Stimulated activated CD4-positive, alpha-beta T cell treated with anti-CD3 and anti-CD28 coated beads, Interleukin-15, amount 100 ng/mL, for 24 hours (primary cell): ENCODE measurements at regions not wholly inside any gene's neighbourhood (a gene's known extent, or its start where the extent isn't known, plus 50 kb on each side); places are given as distances from the start of the nearest gene placed in this dataset.

Experiments
- DNase-seq: peaks from one replicate; pipeline ENCODE4 v3.0.0-alpha.2; 2020

GRCh38 chr3:107969994-107970819, 120.6 kb downstream of the CD47 start:
- DNase-seq: peak; percentile 24

GRCh38 chr3:107969525-107969924, 121.3 kb downstream of the CD47 start:
- no peak for DNase-seq

- no peak for DNase-seq
Observed at GRCh38 chr3:107966276-107966675, 124.6 kb downstream of the CD47 start.

GRCh38 chr3:107965136-107965655, 125.6 kb downstream of the CD47 start:
- DNase-seq: no peak

- no peak for DNase-seq
Observed at GRCh38 chr3:107963581-107963980, 127.2 kb downstream of the CD47 start.

- no peak for DNase-seq
Observed at GRCh38 chr3:107962946-107963345, 127.9 kb downstream of the CD47 start.

GRCh38 chr3:107962037-107962436, 128.8 kb downstream of the CD47 start:
- no peak for DNase-seq

GRCh38 chr3:107959550-107960154, 131.2 kb downstream of the CD47 start:
- no peak for DNase-seq

GRCh38 chr3:107958146-107958545, 132.7 kb downstream of the CD47 start:
- DNase-seq: no peak

GRCh38 chr3:107956991-107957900, 133.6 kb downstream of the CD47 start:
- DNase-seq: no peak

GRCh38 chr3:107954845-107955244, 136.0 kb downstream of the CD47 start:
- no peak for DNase-seq

- no peak for DNase-seq
Observed at GRCh38 chr3:107953722-107954121, 137.1 kb downstream of the CD47 start.

GRCh38 chr3:107951126-107951525, 139.7 kb downstream of the CD47 start:
- DNase-seq: no peak

- DNase-seq: no peak
Observed at GRCh38 chr3:107950417-107950816, 140.4 kb downstream of the CD47 start.

GRCh38 chr3:107949394-107949970, 141.3 kb downstream of the CD47 start:
- no peak for DNase-seq

GRCh38 chr3:107947203-107947602, 143.6 kb downstream of the CD47 start:
- DNase-seq: no peak

- no peak for DNase-seq
Observed at GRCh38 chr3:107946700-107947099, 144.1 kb downstream of the CD47 start.

- no peak for DNase-seq
Observed at GRCh38 chr3:107945417-107946094, 145.3 kb downstream of the CD47 start.

- no peak for DNase-seq
Observed at GRCh38 chr3:107943786-107944523, 146.9 kb downstream of the CD47 start.

GRCh38 chr3:107942951-107943749, 147.7 kb downstream of the CD47 start:
- DNase-seq: no peak

GRCh38 chr3:107942244-107942643, 148.6 kb downstream of the CD47 start:
- DNase-seq: peak; percentile 51
